Sigmoid colon (tissue), 4 donors: ENCODE measurements at regions not wholly inside any gene's neighbourhood (a gene's known extent, or its start where the extent isn't known, plus 50 kb on each side); places are given as distances from the start of the nearest gene placed in this dataset.

Experiments
- POLR2A ChIP-seq, 2 donors: fragments of 450-650 bp; IDR thresholded peaks; one replicate each; pipeline ENCODE4 v1.6.1; 2016; ENCODE audit warnings: antibody characterized with exemption in 2 of 2, mild to moderate bottlenecking in 2 of 2, moderate library complexity in 2 of 2
- POLR2AphosphoS5 ChIP-seq, 4 donors: sonication (generic); formaldehyde crosslinking; IDR thresholded peaks; one replicate each; pipeline ENCODE4 v1.6.1; 2017; ENCODE audit warnings: antibody characterized with exemption in 4 of 4
- TF ChIP-seq, protein P1 (sequence below), 4 experiments: fragments of 450-650 bp in 3 of 4; fragments of 200-600 bp in 1 of 4; IDR thresholded peaks; one replicate each; pipeline ENCODE4 v1.5.1; 2016 to 2019; ENCODE audit warnings: antibody characterized with exemption in 4 of 4, mild to moderate bottlenecking in 3 of 4, moderate library complexity in 2 of 4

DNA sequence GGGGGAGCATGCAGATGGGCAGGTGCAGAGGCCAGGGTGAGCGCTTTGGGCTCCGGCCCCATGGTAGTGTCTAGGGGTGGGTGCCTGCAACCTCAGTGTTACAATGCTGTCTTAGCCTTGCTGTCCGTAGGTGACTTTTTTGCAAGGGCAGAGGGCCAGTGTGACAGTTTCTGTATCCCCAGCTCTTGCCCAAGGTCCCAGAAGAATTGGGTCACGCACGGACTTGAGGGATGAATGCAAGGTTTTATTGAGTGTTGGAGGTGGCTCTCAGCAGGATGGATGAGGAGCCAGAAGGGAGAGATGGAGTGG is 492.5 kb downstream of the AGTPBP1 start:
- TF ChIP-seq POLR2AphosphoS5 (IDR thresholded peaks at IDR 0.05) (no peak), POLR2A (IDR thresholded peaks at IDR 0.05) (no peak)
- TF ChIP-seq, protein P1, sequence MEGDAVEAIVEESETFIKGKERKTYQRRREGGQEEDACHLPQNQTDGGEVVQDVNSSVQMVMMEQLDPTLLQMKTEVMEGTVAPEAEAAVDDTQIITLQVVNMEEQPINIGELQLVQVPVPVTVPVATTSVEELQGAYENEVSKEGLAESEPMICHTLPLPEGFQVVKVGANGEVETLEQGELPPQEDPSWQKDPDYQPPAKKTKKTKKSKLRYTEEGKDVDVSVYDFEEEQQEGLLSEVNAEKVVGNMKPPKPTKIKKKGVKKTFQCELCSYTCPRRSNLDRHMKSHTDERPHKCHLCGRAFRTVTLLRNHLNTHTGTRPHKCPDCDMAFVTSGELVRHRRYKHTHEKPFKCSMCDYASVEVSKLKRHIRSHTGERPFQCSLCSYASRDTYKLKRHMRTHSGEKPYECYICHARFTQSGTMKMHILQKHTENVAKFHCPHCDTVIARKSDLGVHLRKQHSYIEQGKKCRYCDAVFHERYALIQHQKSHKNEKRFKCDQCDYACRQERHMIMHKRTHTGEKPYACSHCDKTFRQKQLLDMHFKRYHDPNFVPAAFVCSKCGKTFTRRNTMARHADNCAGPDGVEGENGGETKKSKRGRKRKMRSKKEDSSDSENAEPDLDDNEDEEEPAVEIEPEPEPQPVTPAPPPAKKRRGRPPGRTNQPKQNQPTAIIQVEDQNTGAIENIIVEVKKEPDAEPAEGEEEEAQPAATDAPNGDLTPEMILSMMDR (IDR thresholded peaks at IDR 0.05), result no peak
